H9 (cell line): ENCODE measurements at regions not wholly inside any gene's neighbourhood (a gene's known extent, or its start where the extent isn't known, plus 50 kb on each side); places are given as distances from the start of the nearest gene placed in this dataset.

Source experiments
- DNase-seq: peaks from one replicate; pipeline ENCODE4 v3.0.0-alpha.2; 2017
- H2AFZ ChIP-seq: one replicate; pipeline ENCODE4 v1.6.1; 2013; ENCODE audit warnings: mild to moderate bottlenecking, low read length, control low read depth, moderate library complexity
- H2AK5ac ChIP-seq: 2 replicates; pipeline ENCODE4 v1.6.1; 2013; ENCODE audit warnings: low read length, control low read depth, mixed read lengths; ENCODE audit not compliant: insufficient read length
- H2BK120ac ChIP-seq: one replicate; pipeline ENCODE4 v1.6.1; 2013; ENCODE audit warnings: low read depth, mild to moderate bottlenecking, low read length, control low read depth, inconsistent platforms; ENCODE audit not compliant: poor library complexity, severe bottlenecking
- H2BK12ac ChIP-seq: 2 replicates; pipeline ENCODE4 v1.6.1; 2013; ENCODE audit warnings: low read length, control low read depth, mixed read lengths, low read depth; ENCODE audit not compliant: insufficient read length
- H2BK15ac ChIP-seq: 2 replicates; pipeline ENCODE4 v1.6.1; 2013; ENCODE audit warnings: low read depth, low read length, control low read depth
- H2BK20ac ChIP-seq: one replicate; pipeline ENCODE4 v1.6.1; 2013; ENCODE audit warnings: low read depth, mild to moderate bottlenecking, low read length, control low read depth, inconsistent platforms; ENCODE audit not compliant: poor library complexity, severe bottlenecking
- H2BK5ac ChIP-seq: 2 replicates; pipeline ENCODE4 v1.6.1; 2013; ENCODE audit warnings: low read length, control low read depth, mixed read lengths; ENCODE audit not compliant: insufficient read length
- H3K14ac ChIP-seq: 2 replicates; pipeline ENCODE4 v1.6.1; 2013; ENCODE audit warnings: low read length, control low read depth; ENCODE audit not compliant: insufficient read depth
- H3K18ac ChIP-seq: 2 replicates; pipeline ENCODE4 v1.6.1; 2013; ENCODE audit warnings: low read depth, mild to moderate bottlenecking, mixed read lengths, low read length, control low read depth; ENCODE audit not compliant: insufficient read length
- H3K23ac ChIP-seq: 2 replicates; pipeline ENCODE4 v1.6.1; 2013; ENCODE audit warnings: low read length, control low read depth, mixed read lengths, low read depth; ENCODE audit not compliant: insufficient read length
- H3K23me2 ChIP-seq: 2 replicates; pipeline ENCODE4 v1.6.1; 2013; ENCODE audit warnings: low read depth, mild to moderate bottlenecking, mixed read lengths, low read length, control low read depth; ENCODE audit not compliant: insufficient read length, poor library complexity, severe bottlenecking
- H3K27ac ChIP-seq: 2 replicates; pipeline ENCODE4 v1.5.1; 2013; ENCODE audit warnings: low read length, control low read depth, mixed read lengths, low read depth; ENCODE audit not compliant: insufficient read length
- H3K27me3 ChIP-seq: 2 replicates; pipeline ENCODE4 v1.6.1; 2013; ENCODE audit warnings: low read length, control low read depth, inconsistent platforms; ENCODE audit not compliant: insufficient read depth
- H3K4ac ChIP-seq: 2 replicates; pipeline ENCODE4 v1.6.1; 2013; ENCODE audit warnings: low read depth, mild to moderate bottlenecking, control low read depth, inconsistent platforms, low read length, moderate library complexity
- H3K4me1 ChIP-seq: 2 replicates; pipeline ENCODE4 v1.6.1; 2013; ENCODE audit warnings: low read length, control low read depth, inconsistent platforms; ENCODE audit not compliant: insufficient read depth
- H3K4me2 ChIP-seq: 2 replicates; pipeline ENCODE4 v1.6.1; 2013; ENCODE audit warnings: low read length, control low read depth, mixed read lengths; ENCODE audit not compliant: insufficient read length, insufficient read depth
- H3K56ac ChIP-seq: 2 replicates; pipeline ENCODE4 v1.6.1; 2013; ENCODE audit warnings: low read depth, mild to moderate bottlenecking, mixed read lengths, low read length, control low read depth; ENCODE audit not compliant: insufficient read length
- H3K79me1 ChIP-seq: 2 replicates; pipeline ENCODE4 v1.6.1; 2013; ENCODE audit warnings: low read depth, mild to moderate bottlenecking, moderate library complexity, low read length, control low read depth, inconsistent platforms; ENCODE audit not compliant: insufficient read depth, poor library complexity, severe bottlenecking
- H3K79me2 ChIP-seq: 2 replicates; pipeline ENCODE4 v1.6.1; 2013; ENCODE audit warnings: low read length, control low read depth, inconsistent platforms; ENCODE audit not compliant: insufficient read depth
- H3K9ac ChIP-seq: 2 replicates; pipeline ENCODE4 v1.6.1; 2013; ENCODE audit warnings: low read length, control low read depth, mixed read lengths; ENCODE audit not compliant: insufficient read length; ENCODE audit errors: extremely low read depth
- H3K9me3 ChIP-seq: one replicate; pipeline ENCODE4 v1.6.1; 2013; ENCODE audit warnings: low read depth, low read length, inconsistent platforms; ENCODE audit not compliant: control insufficient read depth
- H3T11ph ChIP-seq: one replicate; pipeline ENCODE4 v1.6.1; 2013; ENCODE audit warnings: mild to moderate bottlenecking, low read length, control low read depth, inconsistent platforms
- H4K20me1 ChIP-seq: one replicate; pipeline ENCODE4 v1.6.1; 2013; ENCODE audit not compliant: control insufficient read depth, insufficient read length, insufficient read depth
- H4K5ac ChIP-seq: 2 replicates; pipeline ENCODE4 v1.6.1; 2013; ENCODE audit warnings: low read depth, mild to moderate bottlenecking, mixed read lengths, low read length, control low read depth; ENCODE audit not compliant: insufficient read length
- H4K8ac ChIP-seq: replicated peaks from 2 replicates; pipeline ENCODE4 v1.6.1; 2013; ENCODE audit warnings: low read length, control low read depth, mixed read lengths, low read depth; ENCODE audit not compliant: insufficient read length
- H4K91ac ChIP-seq: 2 replicates; pipeline ENCODE4 v1.6.1; 2013; ENCODE audit warnings: low read depth, mild to moderate bottlenecking, moderate library complexity, mixed read lengths, low read length, control low read depth; ENCODE audit not compliant: insufficient read length
- H3K27ac Mint-ChIP-seq, 3 experiments: 2 replicates in 2 of 3; 3 replicates in 1 of 3; pipeline ENCODE4 v1.8.0; 2020 to 2021; ENCODE audit warnings: mixed read lengths in 3 of 3, mild to moderate bottlenecking in 1 of 3, moderate library complexity in 1 of 3
- H3K27me3 Mint-ChIP-seq: 2 replicates; pipeline ENCODE4 v1.8.0; 2021; ENCODE audit warnings: low read depth, mild to moderate bottlenecking, moderate library complexity, mixed read lengths
- H3K36me3 Mint-ChIP-seq, 3 experiments: 2 replicates in 2 of 3; 3 replicates in 1 of 3; pipeline ENCODE4 v1.8.0; 2020 to 2021; ENCODE audit warnings: low read depth in 3 of 3, mixed read lengths in 3 of 3; ENCODE audit not compliant: insufficient read depth in 1 of 3
- H3K4me1 Mint-ChIP-seq, 2 experiments: 2 replicates each; pipeline ENCODE4 v1.8.0; 2020; ENCODE audit warnings: mixed read lengths in 2 of 2
- H3K4me3 Mint-ChIP-seq, 2 experiments: 2 replicates in 1 of 2; 3 replicates in 1 of 2; pipeline ENCODE4 v1.8.0; 2020 to 2021; ENCODE audit warnings: mild to moderate bottlenecking in 2 of 2, mixed read lengths in 2 of 2, moderate library complexity in 1 of 2
- H3K9me3 Mint-ChIP-seq, 2 experiments: 2 replicates in 1 of 2; 3 replicates in 1 of 2; pipeline ENCODE4 v1.8.0; 2020; ENCODE audit warnings: mild to moderate bottlenecking in 2 of 2, mixed read lengths in 2 of 2, moderate library complexity in 1 of 2
- WGBS: extraction: QIAGEN DNeasy Blood & Tissue Kit; methylation state at CpG from one replicate; pipeline ENCODE4 v1.1.7; 2013; ENCODE audit warnings: missing lambda C conversion rate, low lambda C conversion rate, mixed read lengths; ENCODE audit not compliant: insufficient read length; ENCODE audit errors: extremely low coverage; 5-methylcytosine and 5-hydroxymethylcytosine counted together
- TF ChIP-seq, protein P1 (sequence below): fragments of 200-600 bp; sonication (generic); conservative IDR thresholded peaks from 3 replicates; pipeline ENCODE4 v1.8.0; 2021; ENCODE audit warnings: antibody characterized with exemption, mild to moderate bottlenecking

GRCh38 chr16:48836067-48836466, 226.1 kb upstream of the N4BP1 start:
- no peak overlapping the region for H2BK120ac ChIP-seq
- H2BK15ac ChIP-seq, result no peak overlapping the region
- Mint-ChIP-seq H3K4me3 (no peak overlapping the region), H3K4me1 (peaks cover 7 to 14% of the 10 kb centered on the region in 2 experiments), H3K27me3 (peaks cover 16% of the 10 kb centered on the region), H3K9me3 (no peaks in the 10 kb centered on the region), H3K36me3 (no peaks in the 10 kb centered on the region), H3K27ac (no peak overlapping the region)
- WGBS, result no CpG with 5 or more reads among the region's 2 CpGs
- no peak overlapping the region for H2BK12ac ChIP-seq
- no peak overlapping the region for H3K14ac ChIP-seq
- no peaks in the 10 kb centered on the region for H3K23me2 ChIP-seq
- H3K23ac ChIP-seq, result no peak overlapping the region
- no peak overlapping the region for H3K9ac ChIP-seq
- H4K5ac ChIP-seq, result no peak overlapping the region
- no peak overlapping the region for H2AK5ac ChIP-seq
- no peak overlapping the region for H2BK20ac ChIP-seq
- H3K4me1 ChIP-seq, result peaks cover 2% of the 10 kb centered on the region; the same call in 1 of the 2 replicates
- no peak overlapping the region for H3T11ph ChIP-seq
- H4K8ac ChIP-seq, result no peak overlapping the region
- no peak overlapping the region for H3K56ac ChIP-seq
- H3K79me1 ChIP-seq, result no peaks in the 10 kb centered on the region
- no peak for DNase-seq
- no peak overlapping the region for H3K27ac ChIP-seq
- H3K79me2 ChIP-seq, result no peaks in the 10 kb centered on the region
- no peak overlapping the region for H3K18ac ChIP-seq
- TF ChIP-seq, protein P1, sequence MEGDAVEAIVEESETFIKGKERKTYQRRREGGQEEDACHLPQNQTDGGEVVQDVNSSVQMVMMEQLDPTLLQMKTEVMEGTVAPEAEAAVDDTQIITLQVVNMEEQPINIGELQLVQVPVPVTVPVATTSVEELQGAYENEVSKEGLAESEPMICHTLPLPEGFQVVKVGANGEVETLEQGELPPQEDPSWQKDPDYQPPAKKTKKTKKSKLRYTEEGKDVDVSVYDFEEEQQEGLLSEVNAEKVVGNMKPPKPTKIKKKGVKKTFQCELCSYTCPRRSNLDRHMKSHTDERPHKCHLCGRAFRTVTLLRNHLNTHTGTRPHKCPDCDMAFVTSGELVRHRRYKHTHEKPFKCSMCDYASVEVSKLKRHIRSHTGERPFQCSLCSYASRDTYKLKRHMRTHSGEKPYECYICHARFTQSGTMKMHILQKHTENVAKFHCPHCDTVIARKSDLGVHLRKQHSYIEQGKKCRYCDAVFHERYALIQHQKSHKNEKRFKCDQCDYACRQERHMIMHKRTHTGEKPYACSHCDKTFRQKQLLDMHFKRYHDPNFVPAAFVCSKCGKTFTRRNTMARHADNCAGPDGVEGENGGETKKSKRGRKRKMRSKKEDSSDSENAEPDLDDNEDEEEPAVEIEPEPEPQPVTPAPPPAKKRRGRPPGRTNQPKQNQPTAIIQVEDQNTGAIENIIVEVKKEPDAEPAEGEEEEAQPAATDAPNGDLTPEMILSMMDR, result no peak
- H3K27me3 ChIP-seq, result no peaks in the 10 kb centered on the region
- H3K9me3 ChIP-seq, result no peaks in the 10 kb centered on the region
- no peak overlapping the region for H4K91ac ChIP-seq
- no peak overlapping the region for H3K4ac ChIP-seq
- no peak overlapping the region for H2AFZ ChIP-seq
- no peak overlapping the region for H2BK5ac ChIP-seq
- H3K4me2 ChIP-seq, result no peak overlapping the region
- no peaks in the 10 kb centered on the region for H4K20me1 ChIP-seq
